Gastrocnemius medialis (tissue), 4 donors: ENCODE measurements at regions not wholly inside any gene's neighbourhood (a gene's known extent, or its start where the extent isn't known, plus 50 kb on each side); places are given as distances from the start of the nearest gene placed in this dataset.

Experiments
- CTCF ChIP-seq, 5 experiments: fragments of 450-650 bp in 3 of 5; fragments of 200-600 bp in 2 of 5; sonication (generic) in 2 of 5; IDR thresholded peaks in 4 of 5; conservative IDR thresholded peaks in 1 of 5; 1 replicate in 4 of 5; 2 replicates in 1 of 5; pipeline ENCODE4 v1.5.1; 2016 to 2019; ENCODE audit warnings: antibody characterized with exemption in 5 of 5, mild to moderate bottlenecking in 3 of 5, moderate library complexity in 3 of 5
- POLR2A ChIP-seq, 2 donors: fragments of 450-650 bp; IDR thresholded peaks; one replicate each; pipeline ENCODE4 v1.6.1; 2017; ENCODE audit warnings: antibody characterized with exemption in 2 of 2, mild to moderate bottlenecking in 2 of 2, moderate library complexity in 2 of 2

DNA sequence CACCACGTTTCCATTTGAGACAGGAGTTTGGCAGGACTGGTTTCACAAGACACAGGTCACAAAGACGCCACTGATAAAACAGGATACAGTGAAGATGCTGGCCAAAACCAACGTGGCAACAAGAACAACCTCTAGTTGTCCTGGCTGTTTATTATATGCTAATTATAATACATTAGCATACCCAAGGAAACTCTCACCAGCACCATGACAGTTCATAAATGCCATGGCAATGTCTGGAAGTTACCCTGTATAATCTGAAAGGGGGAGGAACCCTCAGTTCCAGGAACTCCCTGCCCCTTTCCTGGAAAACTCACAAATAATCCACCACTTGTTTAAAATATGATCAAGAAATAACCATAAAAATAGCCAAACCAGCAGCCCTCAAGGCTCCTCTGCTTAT, 148.3 kb downstream of the RBM43 start:
- TF ChIP-seq POLR2A (IDR thresholded peaks at IDR 0.05) (no peak), CTCF (IDR thresholded peaks at IDR 0.05 in 4 of 5, conservative IDR thresholded peaks at IDR 0.05 in 1 of 5) (no peak)
